DMS153 treated with DMSO at 0.1 percent for 48 hours (cell line): ENCODE measurements at regions not wholly inside any gene's neighbourhood (a gene's known extent, or its start where the extent isn't known, plus 50 kb on each side); places are given as distances from the start of the nearest gene placed in this dataset.

ENCODE experiments used
- DNase-seq: peaks from one replicate; lab custom pipeline; 2025; ENCODE audit not compliant: unreplicated experiment; lab: John Stamatoyannopoulos, UW

- no peak for DNase-seq
These were observed 90.1 kb upstream of the PIK3CG start for GRCh38 chr7:106774768-106775551.

DNA sequence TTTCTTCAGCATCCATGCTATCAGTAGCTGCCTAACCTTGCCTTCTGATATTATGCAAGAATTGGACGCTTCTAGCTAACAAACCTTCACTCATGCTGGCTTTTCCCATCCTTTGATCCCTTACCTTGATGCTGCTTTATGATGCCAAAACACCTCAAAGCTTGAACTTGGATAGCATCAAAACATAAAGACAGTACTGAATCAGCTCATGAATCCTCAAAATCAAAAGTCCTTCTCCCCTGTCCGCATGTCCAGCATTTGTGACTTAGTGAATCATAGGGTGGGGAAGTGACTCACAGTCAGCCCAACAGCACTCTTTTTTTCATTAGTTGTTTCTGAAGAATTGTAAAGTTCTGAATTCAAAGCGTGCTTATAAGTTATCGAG is 89.5 kb upstream of the PIK3CG start:
- DNase-seq = no peak

DNA sequence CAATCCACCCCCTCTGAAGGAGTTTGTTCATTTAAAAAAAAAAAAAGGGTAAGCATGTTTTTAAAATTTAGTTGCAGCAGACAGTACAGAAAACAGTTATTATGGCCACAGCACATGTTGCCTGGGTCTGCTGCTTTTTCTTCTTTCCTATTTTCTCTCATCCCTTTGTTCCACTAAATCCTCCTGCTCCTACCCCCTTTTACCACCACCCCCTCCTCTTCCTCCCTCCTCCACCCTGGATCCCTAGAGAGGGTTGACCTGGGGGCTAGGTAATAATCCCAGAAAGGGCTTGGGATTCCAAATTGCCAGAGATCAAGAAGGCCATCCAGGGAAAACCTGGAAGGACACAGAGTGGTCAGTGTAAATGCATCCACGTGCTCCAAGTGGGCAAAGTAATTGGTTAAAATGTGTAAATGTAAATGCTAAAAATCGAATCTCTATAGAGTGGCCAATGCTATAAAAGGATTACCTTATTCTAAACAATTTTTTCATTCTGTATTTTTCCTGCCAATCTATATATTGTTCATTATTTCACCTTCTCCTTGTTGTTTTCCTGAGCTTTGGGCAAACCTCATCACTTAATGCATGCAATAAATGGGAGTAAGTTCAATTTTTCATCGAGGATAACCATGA is 89.0 kb upstream of the PIK3CG start:
- no peak for DNase-seq

DNA sequence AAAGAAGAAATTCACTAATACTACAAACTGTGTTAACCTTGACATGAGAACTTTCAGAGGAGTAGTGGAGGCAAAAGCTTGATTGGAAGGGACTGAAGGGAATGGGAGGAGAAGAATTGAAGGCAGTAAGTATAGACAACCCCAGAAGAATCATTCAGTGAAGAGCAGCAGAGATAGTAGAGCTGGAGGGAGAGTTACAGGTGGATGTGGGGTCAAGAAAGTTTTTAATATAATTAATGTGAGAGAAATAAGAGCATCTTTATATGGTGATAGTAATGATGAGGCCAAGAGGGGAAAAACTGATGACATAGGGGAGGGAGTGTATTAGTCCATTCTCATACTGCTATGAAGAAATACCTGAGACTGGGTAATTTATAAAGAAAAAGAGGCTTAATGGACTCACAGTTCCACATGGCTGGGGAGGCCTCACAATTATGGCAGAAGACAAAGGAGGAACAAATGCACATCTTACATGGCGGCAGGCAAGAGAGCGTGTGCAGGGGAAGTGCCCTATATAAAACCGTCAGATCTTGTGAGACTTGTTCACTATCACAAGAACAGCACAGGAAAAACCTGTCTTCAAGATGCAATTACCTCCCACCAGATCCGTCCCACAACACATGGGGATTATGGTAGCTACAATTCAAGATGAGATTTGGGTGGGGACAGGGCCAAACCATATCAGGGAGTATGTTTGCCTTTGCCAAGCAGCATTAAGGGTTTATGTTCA is 88.3 kb upstream of the PIK3CG start:
- no peak for DNase-seq

GRCh38 chr7:106777674-106778299 is 87.3 kb upstream of the PIK3CG start:
- DNase-seq = no peak

GRCh38 chr7:106778656-106779250 is 86.3 kb upstream of the PIK3CG start:
- DNase-seq = no peak

- DNase-seq = peak; percentile 6
These were observed 85.2 kb upstream of the PIK3CG start for GRCh38 chr7:106779877-106780276.

- no peak for DNase-seq
These were observed 84.1 kb upstream of the PIK3CG start for GRCh38 chr7:106781007-106781406.

GRCh38 chr7:106781828-106782544 is 83.1 kb upstream of the PIK3CG start:
- DNase-seq = no peak

DNA sequence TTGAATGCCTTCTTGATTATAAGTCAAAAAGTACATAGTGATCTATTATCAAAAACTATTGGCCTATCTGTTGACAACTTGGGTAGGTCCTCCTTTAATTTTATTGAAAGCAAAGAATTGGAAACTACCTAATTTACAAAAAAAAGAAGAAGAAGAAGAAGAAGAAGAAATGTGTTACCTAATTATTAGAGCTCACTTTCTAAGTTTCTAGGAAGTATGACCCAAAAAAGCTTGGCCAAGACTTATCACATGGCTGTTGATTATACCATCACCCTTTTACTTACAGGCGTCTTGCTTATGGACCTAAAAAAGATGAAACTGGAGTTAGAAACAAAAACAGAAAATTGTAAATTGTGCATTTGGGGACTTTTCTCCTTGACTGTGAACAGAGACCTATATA is 81.8 kb upstream of the PIK3CG start:
- no peak for DNase-seq

DNA sequence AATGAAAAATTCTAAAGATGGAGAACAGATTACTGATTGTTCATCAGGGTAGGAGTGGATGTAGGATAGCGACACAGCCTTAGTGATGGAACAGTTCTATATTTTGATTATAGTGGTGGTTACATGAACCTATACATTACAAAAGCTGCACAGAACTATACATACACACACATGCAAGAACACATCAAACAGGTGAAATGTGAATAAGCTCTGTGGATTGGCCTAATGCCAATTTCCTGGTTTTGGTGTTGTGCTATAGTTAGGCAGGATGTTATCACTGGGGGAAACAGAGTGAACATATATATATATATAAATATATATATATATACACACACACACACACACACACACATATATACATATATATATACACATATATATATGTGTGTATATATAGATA is 76.4 kb upstream of the PIK3CG start:
- no peak for DNase-seq

DNA sequence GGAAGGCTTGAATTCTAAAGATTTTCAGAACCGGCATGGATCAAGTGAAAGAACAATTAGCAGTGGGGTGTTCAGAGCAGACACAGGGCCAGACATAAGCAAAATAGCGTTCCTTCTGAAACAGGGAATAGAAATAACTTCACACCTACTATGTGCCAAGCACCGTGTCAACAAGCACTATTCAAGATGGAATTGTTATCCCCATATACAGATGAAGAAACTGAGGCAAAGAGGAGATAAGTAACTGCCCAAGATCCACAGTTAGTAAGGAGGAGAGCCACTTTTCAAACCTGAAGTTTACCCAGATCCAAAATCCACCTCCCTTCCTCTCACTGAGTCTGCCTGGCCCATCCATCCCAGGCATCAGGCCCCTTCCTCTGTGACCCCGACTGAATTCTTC is 73.6 kb upstream of the PIK3CG start:
- no peak for DNase-seq

GRCh38 chr7:106792233-106792926 is 72.7 kb upstream of the PIK3CG start:
- no peak for DNase-seq

GRCh38 chr7:106793015-106793975 is 71.8 kb upstream of the PIK3CG start:
- peak; percentile 35 for DNase-seq

DNA sequence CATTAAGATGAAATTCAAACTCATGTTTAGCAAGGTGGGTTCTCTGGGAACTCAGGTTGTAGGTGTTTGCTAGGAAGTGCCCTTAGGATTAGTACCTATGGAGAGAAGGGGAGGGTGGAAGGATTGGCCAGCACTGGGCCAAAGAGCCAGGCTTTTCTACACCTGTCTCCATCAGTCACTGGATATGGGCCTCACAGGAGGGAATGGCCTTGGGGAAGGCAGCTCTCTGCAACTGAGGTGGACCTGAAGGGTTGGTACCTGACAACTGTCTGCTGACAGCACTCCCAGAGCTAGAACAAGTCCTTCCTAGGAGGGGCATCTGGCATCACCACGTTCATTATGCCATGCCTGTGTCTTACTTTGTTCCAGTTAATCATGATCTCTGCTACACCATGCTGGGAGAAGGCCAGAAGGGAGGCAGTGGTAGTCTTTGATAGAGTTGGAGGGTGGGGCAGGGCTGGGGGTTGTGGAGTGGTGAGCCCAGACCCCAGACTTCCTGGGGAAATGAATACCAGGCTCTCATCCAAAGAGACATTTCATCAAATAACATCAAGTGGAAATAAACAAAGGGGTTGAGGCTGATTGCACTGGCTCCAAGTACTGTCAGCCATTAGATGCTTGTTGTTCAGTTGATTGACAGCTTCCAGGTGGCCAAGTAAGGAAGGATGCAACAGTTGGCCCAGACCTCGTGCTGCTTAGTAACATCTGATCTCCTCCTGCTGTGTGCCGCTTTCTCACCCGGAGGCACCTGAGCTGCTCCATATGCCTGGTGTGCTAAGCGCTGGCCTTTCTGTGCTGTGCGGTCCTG is 70.6 kb upstream of the PIK3CG start:
- DNase-seq = no peak

DNA sequence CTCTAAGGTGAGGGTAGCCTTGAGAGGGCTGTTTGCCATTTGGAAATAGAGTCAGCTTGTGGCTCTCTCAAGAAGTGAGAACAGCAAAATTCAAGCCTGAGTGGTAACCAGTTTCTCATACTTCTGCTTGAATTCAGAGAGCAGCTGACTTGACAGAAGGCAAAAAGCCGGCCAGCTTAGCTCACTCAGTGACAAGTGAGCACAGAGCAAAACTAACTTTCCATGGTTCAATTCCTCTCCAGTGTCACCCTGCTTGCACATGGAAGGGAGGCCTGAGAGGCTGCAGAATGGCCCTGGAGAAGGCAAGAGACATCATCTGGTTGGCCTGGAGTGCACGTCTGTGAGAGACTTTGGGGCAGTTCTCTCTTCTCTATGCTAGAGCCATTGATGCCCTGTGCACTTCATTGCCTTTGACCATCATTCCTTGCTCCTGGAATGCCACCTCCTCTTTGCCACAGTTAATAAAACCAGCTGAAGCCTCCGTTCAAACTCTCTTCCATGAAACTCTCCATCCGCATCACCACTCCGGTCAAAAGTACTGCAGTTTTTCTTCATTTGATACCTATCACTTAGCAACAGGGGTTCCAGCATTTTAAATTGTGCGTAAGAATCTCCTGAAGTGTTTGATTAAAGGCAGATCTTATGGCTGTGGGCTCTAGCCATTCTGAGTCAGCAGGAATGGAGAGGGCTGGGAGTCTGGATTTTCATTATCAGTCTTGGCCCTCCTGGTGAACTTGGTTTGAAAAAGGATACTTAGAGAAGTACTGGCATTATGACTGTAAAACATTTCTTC is 69.8 kb upstream of the PIK3CG start:
- DNase-seq = no peak

DNA sequence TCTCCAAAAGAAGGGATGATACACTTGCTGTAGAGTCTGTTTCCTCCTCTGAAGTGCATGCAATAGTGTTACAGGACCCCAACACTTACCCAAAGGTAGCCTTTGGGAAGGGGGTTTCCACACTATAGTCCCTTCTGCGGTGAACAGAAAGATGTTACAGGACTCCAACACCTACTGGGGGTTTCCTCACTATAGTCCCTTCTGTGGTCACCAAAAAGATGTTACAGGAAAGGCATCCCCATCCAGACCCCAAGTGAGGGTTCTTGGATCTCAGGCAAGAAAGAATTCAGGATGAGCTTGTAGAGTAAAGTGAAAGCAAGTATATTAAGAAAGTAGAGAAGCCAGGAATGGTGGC is 69.2 kb upstream of the PIK3CG start:
- no peak for DNase-seq
